ENCODE measurements at regions not wholly inside any gene's neighbourhood (a gene's known extent, or its start where the extent isn't known, plus 50 kb on each side); places are given as distances from the start of the nearest gene placed in this dataset.

DNA sequence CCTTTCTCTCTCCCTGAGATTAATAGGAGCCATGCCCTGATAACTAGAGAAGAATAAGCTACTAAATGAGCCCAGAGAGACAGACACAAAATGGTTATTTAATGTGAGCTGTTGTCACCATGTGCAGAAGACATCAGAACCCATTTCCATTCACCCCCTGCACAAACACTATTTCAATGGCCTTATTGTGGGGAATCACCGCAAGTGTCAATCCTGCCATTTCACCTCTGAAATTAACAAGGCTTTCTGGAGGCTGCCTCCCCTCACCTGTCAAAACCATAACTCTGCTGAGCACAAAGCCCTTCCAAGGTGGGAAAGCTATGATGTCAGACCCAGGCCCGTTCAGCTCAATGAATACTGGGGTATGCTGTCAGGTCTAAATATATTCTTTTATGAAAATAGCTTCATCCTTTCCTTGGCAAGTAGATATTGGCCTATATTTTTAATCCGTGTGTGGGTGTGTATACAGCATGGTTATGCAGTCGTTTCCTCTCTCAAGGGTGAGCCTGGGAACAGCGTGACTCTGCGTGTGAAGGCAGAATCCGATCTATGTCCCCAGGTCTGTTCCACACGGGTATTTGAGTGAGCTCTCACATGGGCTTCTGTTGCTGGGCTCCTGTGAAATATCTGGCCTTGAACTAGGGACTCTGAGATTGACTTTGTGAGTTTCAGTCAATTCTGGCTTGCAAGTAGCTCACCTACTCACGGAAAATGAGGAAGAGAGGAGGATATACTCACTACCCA lies 266.3 kb downstream of the FBXW7 start:
- Histone ChIP-seq H3K4me3 (ENCODE audit: low read length) (no peak overlapping the region), H3K4me1 (ENCODE audit: control insufficient read depth, insufficient read depth, low read length) (peaks cover 6% of the 10 kb centered on the region), H3K36me3 (ENCODE audit: control insufficient read depth, insufficient read depth, low read length) (no peaks in the 10 kb centered on the region), H3K9me3 (ENCODE audit: control insufficient read depth, low read depth, low read length) (no peaks in the 10 kb centered on the region), H3K27me3 (ENCODE audit: control insufficient read depth, insufficient read depth, low read length) (no peaks in the 10 kb centered on the region), H3K27ac (ENCODE audit: low read length) (no peak overlapping the region)
- no CpG with 5 or more reads among the region's 9 CpGs for WGBS (ENCODE audit: insufficient coverage, low lambda C conversion rate)
- no peak for DNase-seq

DNA sequence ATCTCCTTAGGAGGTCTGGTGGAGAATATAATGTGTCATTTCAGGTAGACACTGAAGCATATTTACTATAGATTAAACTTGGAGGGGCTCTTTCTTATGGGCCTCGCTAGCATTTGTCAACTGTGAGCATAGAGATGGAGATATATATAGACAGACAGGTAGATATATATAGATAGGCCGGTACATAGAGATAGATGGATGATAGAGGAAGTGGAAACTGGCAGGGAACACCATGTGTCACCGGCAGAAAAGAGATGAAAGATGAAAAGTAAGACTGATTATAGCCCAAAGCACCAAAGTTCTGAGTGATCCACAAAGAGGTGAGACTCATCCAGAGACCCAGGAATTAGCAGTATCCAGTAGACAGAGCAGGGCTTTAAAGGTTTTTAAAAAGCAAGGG lies 268.1 kb downstream of the FBXW7 start:
- Histone ChIP-seq H3K27ac (ENCODE audit: low read length) (no peak overlapping the region), H3K27me3 (ENCODE audit: control insufficient read depth, insufficient read depth, low read length) (no peaks in the 10 kb centered on the region), H3K9me3 (ENCODE audit: control insufficient read depth, low read depth, low read length) (no peaks in the 10 kb centered on the region), H3K4me1 (ENCODE audit: control insufficient read depth, insufficient read depth, low read length) (peaks cover 6% of the 10 kb centered on the region), H3K36me3 (ENCODE audit: control insufficient read depth, insufficient read depth, low read length) (no peaks in the 10 kb centered on the region), H3K4me3 (ENCODE audit: low read length) (no peak overlapping the region)
- DNase-seq, result no peak
- WGBS (ENCODE audit: insufficient coverage, low lambda C conversion rate), result 80% methylated on average over 1 of the region's 3 CpGs

DNA sequence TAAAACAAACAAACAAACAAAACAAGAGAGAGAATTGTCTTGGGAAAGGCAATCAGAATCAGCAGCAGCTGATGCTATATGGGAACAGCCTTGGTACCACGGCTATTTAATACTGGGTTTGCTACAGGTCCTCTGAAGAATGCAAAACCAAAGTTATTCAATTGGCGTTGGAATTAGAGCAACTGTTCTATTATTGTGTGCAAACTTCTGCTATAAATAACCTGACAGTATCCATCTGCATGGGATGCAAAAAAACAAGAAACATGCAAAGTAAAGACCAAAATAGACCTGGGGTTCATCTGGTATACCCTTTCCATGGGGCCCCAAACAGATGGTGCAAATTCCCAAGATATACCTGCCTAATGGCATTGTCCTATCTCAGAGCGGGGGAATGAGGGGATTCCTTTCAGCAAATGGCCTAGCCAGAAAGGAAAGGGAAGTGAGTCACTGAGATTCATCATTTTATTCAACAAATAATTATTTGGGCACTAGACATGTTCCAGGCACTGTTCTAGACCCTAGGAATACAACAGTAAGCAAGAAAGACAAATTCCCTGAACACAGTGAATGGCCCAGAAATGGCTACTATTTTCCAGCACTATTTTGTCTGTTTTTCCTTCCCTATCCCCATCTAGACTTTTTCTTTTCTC lies 268.9 kb downstream of the FBXW7 start:
- H3K9me3 ChIP-seq (ENCODE audit: control insufficient read depth, low read depth, low read length), result no peaks in the 10 kb centered on the region
- no peak overlapping the region for H3K4me3 ChIP-seq (ENCODE audit: low read length)
- DNase-seq, result no peak
- H3K27me3 ChIP-seq (ENCODE audit: control insufficient read depth, insufficient read depth, low read length), result no peaks in the 10 kb centered on the region
- no peak overlapping the region for H3K27ac ChIP-seq (ENCODE audit: low read length)
- WGBS (ENCODE audit: insufficient coverage, low lambda C conversion rate), result 80% methylated on average over 1 of the region's 3 CpGs
- H3K36me3 ChIP-seq (ENCODE audit: control insufficient read depth, insufficient read depth, low read length), result no peaks in the 10 kb centered on the region
- peaks cover 6% of the 10 kb centered on the region for H3K4me1 ChIP-seq (ENCODE audit: control insufficient read depth, insufficient read depth, low read length)

DNA sequence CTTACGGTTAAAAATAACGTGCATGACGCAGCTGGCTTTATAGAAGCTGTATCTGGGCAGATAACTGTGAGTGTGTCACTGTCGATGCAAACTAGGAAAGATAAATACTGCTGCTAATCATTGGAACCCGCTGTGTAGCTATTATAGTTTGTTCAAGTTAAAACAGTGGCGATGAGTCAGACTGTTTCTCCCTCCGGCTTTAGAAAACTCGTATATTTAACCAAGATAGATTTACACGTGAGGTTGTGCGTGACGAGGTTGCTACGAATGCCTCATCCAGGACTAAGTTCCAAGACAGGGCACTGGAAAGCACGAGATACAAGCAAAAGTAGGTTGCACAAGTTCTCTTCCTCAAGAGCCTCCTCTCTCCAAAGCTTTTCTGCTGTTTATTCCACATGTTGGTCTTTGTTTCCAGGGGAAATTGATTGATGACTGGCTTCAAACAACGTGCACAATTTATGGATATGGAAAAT lies 270.7 kb downstream of the FBXW7 start:
- Histone ChIP-seq H3K27ac (ENCODE audit: low read length) (no peak overlapping the region), H3K9me3 (ENCODE audit: control insufficient read depth, low read depth, low read length) (peaks cover 5% of the 10 kb centered on the region), H3K4me3 (ENCODE audit: low read length) (no peak overlapping the region), H3K27me3 (ENCODE audit: control insufficient read depth, insufficient read depth, low read length) (no peaks in the 10 kb centered on the region), H3K36me3 (ENCODE audit: control insufficient read depth, insufficient read depth, low read length) (no peaks in the 10 kb centered on the region), H3K4me1 (ENCODE audit: control insufficient read depth, insufficient read depth, low read length) (peaks cover 6% of the 10 kb centered on the region)
- peak; percentile 47 to 60 for DNase-seq
- no CpG with 5 or more reads among the region's 14 CpGs for WGBS (ENCODE audit: insufficient coverage, low lambda C conversion rate)

DNA sequence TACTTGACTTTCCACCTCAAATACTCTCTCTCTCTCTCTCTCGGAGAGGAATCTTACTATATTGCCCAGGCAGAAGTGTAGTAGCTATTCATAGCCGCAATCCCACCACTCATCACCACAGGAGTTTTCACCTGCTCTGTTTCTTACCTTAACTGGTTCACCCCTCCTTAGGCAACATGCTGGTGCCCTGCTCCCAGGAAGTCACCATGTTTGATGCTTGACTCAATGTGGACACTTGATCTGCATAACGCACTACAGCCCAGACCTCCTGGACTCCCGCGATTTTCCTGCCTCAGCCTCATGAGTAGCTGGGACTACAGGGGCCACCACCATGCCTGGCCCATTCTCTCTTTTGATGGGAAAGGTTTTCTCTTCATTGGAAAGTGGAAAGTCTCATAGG lies 271.8 kb downstream of the FBXW7 start:
- peaks cover 5% of the 10 kb centered on the region for H3K9me3 ChIP-seq (ENCODE audit: control insufficient read depth, low read depth, low read length)
- H3K27me3 ChIP-seq (ENCODE audit: control insufficient read depth, insufficient read depth, low read length), result no peaks in the 10 kb centered on the region
- DNase-seq, result no peak
- WGBS (ENCODE audit: insufficient coverage, low lambda C conversion rate), result no CpG with 5 or more reads among the region's 5 CpGs
- no peaks in the 10 kb centered on the region for H3K36me3 ChIP-seq (ENCODE audit: control insufficient read depth, insufficient read depth, low read length)
- H3K4me3 ChIP-seq (ENCODE audit: low read length), result no peak overlapping the region
- H3K27ac ChIP-seq (ENCODE audit: low read length), result no peak overlapping the region
- peaks cover 6% of the 10 kb centered on the region for H3K4me1 ChIP-seq (ENCODE audit: control insufficient read depth, insufficient read depth, low read length)

DNA sequence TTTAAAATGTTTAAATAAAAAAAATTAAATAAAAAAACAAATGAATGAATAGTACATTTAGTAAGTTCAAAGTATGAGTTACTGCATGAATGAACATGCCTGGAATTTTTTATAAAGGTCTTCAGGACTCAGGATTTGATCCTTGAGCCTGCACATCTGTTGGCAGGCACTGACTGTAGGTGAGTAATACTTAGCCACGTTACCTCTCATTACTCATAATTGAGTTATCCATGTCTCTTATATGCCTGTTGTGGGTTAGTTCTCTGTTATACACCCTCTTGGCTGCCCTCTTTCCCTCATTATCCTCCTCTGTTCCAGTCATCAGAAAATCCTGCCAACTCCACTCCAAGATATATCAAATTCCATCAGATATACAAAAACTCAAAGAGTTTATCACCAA lies 276.0 kb downstream of the FBXW7 start:
- no peak overlapping the region for H3K4me3 ChIP-seq (ENCODE audit: low read length)
- peaks cover 5% of the 10 kb centered on the region for H3K9me3 ChIP-seq (ENCODE audit: control insufficient read depth, low read depth, low read length)
- WGBS (ENCODE audit: insufficient coverage, low lambda C conversion rate), result no CpG with 5 or more reads among the region's 1 CpG
- no peaks in the 10 kb centered on the region for H3K4me1 ChIP-seq (ENCODE audit: control insufficient read depth, insufficient read depth, low read length)
- H3K27ac ChIP-seq (ENCODE audit: low read length), result no peak overlapping the region
- no peaks in the 10 kb centered on the region for H3K27me3 ChIP-seq (ENCODE audit: control insufficient read depth, insufficient read depth, low read length)
- no peak for DNase-seq
- no peaks in the 10 kb centered on the region for H3K36me3 ChIP-seq (ENCODE audit: control insufficient read depth, insufficient read depth, low read length)

DNA sequence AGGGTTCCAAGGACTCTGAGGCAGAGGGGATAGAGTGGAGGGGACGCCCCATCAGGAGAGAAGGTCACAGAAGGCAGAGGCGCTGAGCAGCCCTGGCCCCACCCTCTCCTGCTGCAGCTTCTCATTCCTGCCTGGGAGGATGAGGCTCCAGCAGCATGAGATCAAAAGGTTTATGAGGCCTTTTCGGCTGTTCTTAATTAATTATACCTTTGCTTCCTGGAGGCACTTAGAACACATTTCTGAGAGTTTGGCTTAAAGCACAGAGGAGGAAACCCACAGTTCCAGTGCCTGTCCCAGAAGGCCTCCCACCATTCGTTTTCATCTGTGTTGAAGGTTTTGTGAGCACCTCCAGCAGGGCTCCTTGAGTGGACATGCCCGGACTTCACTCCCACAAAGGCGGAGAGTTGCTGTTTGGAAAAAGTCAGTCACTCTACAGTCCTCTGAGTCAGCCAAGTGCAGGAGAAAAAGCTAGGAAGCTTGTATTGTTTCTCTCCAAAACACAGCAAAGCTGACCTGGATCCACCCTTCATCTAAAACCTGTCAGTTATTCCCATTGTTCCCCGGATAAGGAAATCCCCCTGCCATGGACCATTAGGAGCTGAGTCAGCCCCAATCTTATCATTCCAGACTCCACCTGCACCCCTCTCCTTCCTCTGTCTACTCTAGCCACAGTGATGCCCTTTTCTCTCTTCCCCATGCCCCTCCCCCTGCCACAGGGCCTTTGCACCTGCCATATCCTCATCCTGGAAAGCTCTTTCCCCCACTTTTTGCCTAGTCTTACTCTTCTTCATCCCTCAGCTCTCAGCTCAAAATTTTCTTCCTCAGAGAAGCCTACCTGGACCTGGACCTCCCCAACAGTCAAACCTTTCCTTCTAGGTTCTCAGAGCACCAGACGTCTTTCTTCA lies 276.8 kb downstream of the FBXW7 start:
- Histone ChIP-seq H3K36me3 (ENCODE audit: control insufficient read depth, insufficient read depth, low read length) (no peaks in the 10 kb centered on the region), H3K27ac (ENCODE audit: low read length) (no peak overlapping the region), H3K4me1 (ENCODE audit: control insufficient read depth, insufficient read depth, low read length) (no peaks in the 10 kb centered on the region), H3K27me3 (ENCODE audit: control insufficient read depth, insufficient read depth, low read length) (no peaks in the 10 kb centered on the region), H3K9me3 (ENCODE audit: control insufficient read depth, low read depth, low read length) (peaks cover 5% of the 10 kb centered on the region), H3K4me3 (ENCODE audit: low read length) (no peak overlapping the region)
- no CpG with 5 or more reads among the region's 8 CpGs for WGBS (ENCODE audit: insufficient coverage, low lambda C conversion rate)
- no peak for DNase-seq

DNA sequence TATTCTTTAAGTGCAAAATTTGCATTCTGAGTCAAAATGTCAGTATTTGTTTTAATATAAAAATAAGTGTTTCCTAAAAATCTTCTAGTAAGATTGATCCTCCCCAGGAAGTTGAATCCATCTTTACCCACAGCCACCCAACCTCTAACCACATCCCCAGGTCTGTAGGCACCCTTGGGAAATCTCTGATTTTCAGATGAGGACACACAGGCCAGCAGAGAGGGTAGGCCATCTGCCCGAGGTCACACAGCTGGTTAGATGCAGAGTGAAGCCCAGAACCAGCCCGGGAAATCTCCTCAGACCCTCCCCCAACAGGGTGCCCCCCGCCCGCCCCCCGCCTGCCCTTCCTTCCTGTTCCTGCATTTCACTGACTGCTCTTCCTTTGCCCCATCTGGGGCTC lies 277.5 kb downstream of the FBXW7 start:
- H3K4me1 ChIP-seq (ENCODE audit: control insufficient read depth, insufficient read depth, low read length), result no peaks in the 10 kb centered on the region
- no CpG with 5 or more reads among the region's 5 CpGs for WGBS (ENCODE audit: insufficient coverage, low lambda C conversion rate)
- no peaks in the 10 kb centered on the region for H3K27me3 ChIP-seq (ENCODE audit: control insufficient read depth, insufficient read depth, low read length)
- no peaks in the 10 kb centered on the region for H3K36me3 ChIP-seq (ENCODE audit: control insufficient read depth, insufficient read depth, low read length)
- no peak overlapping the region for H3K4me3 ChIP-seq (ENCODE audit: low read length)
- DNase-seq, result no peak
- no peak overlapping the region for H3K27ac ChIP-seq (ENCODE audit: low read length)
- peaks cover 5% of the 10 kb centered on the region for H3K9me3 ChIP-seq (ENCODE audit: control insufficient read depth, low read depth, low read length)

DNA sequence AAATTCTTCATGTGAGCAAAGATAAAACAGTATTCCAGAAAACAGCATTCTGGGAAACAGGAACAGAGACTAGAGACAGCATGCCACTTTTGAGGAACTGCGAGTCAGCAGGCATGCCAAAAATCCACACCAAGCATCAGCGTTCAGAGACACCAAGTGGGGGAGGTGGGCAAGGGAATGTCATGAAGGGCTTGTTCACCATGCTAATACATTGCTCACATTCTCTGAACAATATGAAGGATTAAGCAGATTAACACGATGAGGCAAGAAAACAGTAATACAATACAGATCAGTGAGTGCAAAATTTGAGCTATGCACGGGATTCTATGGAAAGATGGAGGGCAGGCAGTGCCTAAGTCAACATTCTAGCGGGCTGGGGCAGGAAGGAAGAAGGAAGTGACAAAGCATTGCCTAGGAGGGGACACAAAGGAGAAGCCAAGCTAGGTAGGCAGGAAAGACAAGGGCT lies 278.3 kb downstream of the FBXW7 start:
- Histone ChIP-seq H3K9me3 (ENCODE audit: control insufficient read depth, low read depth, low read length) (peaks cover 5% of the 10 kb centered on the region), H3K4me1 (ENCODE audit: control insufficient read depth, insufficient read depth, low read length) (no peaks in the 10 kb centered on the region), H3K36me3 (ENCODE audit: control insufficient read depth, insufficient read depth, low read length) (no peaks in the 10 kb centered on the region), H3K27me3 (ENCODE audit: control insufficient read depth, insufficient read depth, low read length) (no peaks in the 10 kb centered on the region), H3K4me3 (ENCODE audit: low read length) (no peak overlapping the region), H3K27ac (ENCODE audit: low read length) (no peak overlapping the region)
- WGBS (ENCODE audit: insufficient coverage, low lambda C conversion rate), result no CpG with 5 or more reads among the region's 5 CpGs
- DNase-seq, result no peak

DNA sequence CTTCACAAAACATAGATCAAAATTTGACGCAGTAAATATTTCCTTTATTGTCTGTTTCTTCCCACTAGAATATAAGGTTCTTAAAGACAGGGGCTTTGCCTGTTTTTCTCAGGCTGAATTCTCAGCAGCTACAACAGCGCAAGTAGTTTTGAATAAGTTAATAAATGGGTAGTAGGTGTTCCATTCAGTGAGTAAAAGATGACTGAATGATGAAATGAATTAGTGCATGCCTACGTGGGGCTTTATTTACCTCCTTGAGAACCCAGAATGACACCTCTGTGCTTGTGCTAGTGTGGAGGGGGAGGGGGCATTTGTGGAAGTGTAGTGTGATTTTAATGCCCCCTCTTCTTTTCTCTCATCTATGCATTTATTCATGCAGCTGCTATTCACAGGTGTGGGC lies 278.9 kb downstream of the FBXW7 start:
- no peaks in the 10 kb centered on the region for H3K36me3 ChIP-seq (ENCODE audit: control insufficient read depth, insufficient read depth, low read length)
- 100% methylated on average over 1 of the region's 3 CpGs for WGBS (ENCODE audit: insufficient coverage, low lambda C conversion rate)
- no peak overlapping the region for H3K27ac ChIP-seq (ENCODE audit: low read length)
- no peaks in the 10 kb centered on the region for H3K4me1 ChIP-seq (ENCODE audit: control insufficient read depth, insufficient read depth, low read length)
- H3K9me3 ChIP-seq (ENCODE audit: control insufficient read depth, low read depth, low read length), result peaks cover 5% of the 10 kb centered on the region
- H3K4me3 ChIP-seq (ENCODE audit: low read length), result no peak overlapping the region
- H3K27me3 ChIP-seq (ENCODE audit: control insufficient read depth, insufficient read depth, low read length), result no peaks in the 10 kb centered on the region
- no peak for DNase-seq

Data from large intestine (tissue), 3 donors.